GM18507 (cell line): ENCODE measurements at regions not wholly inside any gene's neighbourhood (a gene's known extent, or its start where the extent isn't known, plus 50 kb on each side); places are given as distances from the start of the nearest gene placed in this dataset.

Source experiments
- DNase-seq: peaks from one replicate; pipeline ENCODE4 v3.0.0; 2011; ENCODE audit warnings: low read depth; ENCODE audit not compliant: insufficient read length; ENCODE audit errors: extremely low spot score
- FAIRE-seq: peaks from 2 replicates; lab custom pipeline; 2011; peaks lifted over from hg19 to GRCh38; lab: Jason Lieb, UNC

DNA sequence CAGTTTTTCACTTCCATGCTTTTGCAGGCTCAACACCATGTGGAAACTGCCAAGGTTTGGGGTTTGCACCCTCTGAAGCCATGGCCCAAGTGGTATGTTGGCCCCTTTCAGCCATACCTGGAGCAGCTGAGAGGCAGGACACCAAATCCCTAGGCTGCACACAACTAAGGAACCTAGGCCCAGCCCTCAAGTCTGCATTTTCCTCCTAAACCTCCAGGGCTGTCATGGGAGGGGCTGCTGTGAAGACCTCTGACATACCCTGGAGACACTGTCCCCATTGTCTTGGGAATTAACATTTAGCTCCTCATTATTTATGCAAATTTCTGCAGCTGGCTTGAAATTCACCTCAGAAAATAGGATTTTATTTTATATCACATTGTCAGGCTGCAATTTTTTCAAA, 856.1 kb downstream of the TECRL start:
- no peak for FAIRE-seq
- no peak for DNase-seq

DNA sequence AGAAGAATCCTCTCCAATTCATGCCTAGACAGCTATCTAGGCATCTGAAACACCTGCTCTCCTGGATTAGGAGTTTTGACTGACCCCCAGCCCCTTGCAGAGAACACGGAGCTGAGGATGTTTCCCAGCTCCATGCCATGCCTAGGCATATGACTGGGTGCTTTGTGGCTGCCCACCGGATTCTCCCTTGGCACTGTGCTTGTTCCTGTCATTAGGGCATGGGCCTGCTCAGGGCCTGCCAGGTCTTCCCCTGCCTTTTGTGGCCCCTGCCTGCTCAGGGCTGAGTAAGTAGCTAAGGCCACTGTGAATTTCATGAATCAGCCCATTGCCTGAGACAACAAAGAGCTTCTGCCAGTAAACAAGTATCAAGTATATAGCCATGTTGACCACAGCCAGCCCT, 867.4 kb downstream of the TECRL start:
- DNase-seq (no peak), FAIRE-seq (no peak)

DNA sequence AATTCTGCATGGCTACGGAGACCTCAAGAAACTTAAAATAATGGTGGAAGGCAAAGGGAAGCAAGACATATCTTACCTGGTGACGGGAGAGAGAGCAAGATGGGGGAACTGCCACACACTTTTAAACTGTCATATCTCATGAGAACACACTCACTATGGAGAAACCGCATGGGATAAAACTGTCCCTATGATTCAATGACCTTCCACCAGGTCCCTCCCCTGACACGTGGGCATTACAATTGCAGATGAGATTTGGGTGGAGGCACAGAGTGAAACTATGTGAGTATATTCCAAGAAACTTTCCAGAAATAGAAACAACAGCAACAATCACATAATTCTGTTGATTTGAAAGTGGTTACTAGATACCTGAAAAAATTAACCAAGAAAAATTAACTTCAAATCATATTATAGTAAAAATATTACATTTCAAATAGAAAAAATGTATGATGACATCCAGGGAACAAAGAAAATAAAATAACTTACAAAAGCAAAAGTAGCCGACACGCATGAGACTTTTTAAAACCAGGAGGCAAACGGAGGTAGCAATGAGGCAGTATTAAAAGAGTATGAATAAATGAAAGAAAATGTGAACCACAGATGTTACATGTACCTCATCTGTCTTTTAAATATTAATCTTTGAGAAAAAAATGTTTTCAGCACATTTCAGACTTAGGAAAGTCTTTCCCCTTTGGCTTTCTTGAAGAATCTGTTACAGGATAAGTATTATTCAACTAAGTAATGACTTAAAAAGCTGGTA, 879.5 kb downstream of the TECRL start:
- FAIRE-seq = no peak

DNA sequence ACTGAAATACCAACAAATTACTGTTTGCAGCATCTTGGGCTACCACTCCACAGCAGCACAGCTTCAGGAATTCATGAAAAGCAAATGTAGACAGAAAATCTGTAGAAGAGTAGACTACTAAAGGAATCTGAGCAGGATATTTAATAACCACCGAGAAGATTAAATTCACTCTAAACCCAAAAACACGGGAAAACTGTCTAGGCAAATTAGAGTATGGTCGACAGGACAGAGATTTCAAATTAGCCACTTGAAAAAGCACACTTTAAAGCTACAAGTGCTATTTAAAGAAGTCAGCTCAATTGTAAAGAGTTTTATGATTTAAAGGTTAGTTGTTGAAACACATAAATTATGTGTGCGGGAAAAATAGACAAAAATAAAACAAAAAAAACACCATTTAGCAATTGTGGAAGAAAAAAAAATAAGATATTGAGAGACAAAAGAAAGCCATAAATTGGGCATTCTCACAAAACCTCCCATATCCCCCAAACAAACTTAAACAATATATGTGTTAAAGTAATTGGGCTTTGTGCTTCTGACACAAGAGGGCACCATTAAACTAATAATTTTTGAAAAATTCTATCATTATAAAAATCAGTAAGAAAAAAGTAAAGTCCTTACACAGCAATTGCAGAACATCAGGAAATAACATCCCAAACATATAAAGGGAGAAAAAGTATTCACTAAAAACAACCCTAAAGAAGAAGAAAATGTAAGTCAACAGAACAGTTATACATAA, 880.8 kb downstream of the TECRL start:
- FAIRE-seq = no peak
- no peak for DNase-seq

More for the DNA sequence above, 879.5 kb downstream of the TECRL start:
- no peak for DNase-seq

DNA sequence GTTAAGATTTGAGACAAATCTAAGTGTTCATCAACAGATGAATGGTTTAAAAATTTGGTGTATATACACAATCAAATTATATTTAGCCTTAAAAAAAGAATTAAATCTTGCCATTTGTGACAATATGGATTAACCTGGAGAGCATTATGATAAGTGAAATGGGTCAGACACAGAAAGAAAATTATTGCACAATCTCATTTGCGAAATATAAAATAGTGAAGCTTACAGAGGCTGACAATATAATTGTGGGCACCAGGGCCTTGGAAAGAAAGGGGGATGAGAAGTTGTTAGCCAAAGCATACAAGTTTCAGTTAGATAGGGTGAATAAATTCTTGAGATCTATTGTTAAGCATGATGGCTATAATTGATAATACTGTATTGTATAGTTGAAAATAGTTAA, 883.0 kb downstream of the TECRL start:
- FAIRE-seq = no peak
- DNase-seq = no peak

DNA sequence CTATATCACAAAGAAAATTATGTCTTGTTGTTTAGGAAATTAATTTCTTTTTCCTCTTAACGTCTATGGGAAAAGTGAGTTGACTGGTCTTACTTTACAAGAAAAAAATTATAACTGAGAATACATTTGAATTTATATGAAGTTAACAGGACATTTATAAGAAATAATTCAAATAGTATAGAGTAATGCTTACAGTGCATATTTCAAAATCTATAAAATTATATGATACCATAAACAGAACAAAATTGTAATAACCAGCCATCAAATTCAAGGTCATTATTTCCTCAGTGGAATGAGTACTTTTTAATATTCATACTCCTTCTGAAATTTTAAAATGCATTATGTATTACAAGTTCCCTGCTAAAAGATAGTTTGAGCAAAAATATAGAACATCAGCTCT, 884.5 kb downstream of the TECRL start:
- FAIRE-seq = no peak

DNA sequence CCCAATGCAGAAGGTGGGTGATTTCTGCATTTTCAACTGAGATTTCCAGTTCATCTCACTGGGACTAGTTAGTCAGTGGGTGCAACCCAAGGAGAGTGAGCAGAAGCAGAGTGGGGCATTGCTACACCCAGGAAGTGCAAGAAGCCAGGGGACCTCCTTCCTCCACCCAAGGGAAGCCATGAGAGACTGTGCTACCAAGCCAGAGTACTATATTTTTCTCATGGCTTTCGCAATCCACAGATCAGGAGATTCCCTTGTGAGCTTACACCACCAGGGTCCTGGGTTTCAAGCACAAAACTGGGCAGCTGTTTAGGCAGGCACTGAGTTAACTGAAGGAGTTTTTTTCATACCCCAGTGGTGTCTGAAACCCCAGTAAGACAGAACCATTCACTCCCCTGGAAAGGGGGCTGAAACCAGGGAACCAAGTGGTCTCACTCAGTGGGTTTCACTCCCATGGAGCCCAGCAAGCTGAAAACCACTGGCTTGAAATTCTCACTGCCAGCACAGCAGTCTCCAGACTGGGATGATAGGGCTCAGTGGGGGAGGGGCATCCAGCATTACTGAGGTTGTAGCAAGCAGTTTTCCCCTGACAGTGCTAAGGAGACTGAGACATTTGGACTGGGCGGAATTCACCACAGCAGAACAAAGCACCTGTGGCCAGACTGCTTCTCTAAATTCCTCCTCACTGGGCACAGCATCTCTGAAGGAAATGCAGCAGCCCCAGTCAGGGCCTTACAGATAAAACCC, 903.4 kb downstream of the TECRL start:
- DNase-seq (no peak), FAIRE-seq (no peak)

More for the DNA sequence above, 884.5 kb downstream of the TECRL start:
- no peak for DNase-seq

DNA sequence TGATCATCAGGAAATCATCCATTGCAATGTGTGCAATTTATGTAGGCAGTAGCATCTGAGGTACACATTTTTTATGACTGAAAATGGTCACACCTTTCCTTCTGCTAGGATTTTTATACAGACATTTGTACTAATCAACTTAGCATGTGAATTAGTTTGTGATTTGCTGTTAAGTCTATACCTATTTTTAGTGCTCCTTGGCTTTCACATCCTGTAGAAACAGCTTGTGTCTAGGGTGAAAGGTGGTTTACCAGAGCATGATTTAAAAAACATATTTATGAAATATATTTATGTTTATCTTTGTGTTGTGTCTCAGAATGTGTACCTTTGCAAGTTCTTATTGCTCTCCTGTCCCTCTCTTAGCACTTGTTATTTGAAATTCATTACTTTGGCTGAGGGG, 916.0 kb downstream of the TECRL start:
- DNase-seq = no peak
- FAIRE-seq = no peak

DNA sequence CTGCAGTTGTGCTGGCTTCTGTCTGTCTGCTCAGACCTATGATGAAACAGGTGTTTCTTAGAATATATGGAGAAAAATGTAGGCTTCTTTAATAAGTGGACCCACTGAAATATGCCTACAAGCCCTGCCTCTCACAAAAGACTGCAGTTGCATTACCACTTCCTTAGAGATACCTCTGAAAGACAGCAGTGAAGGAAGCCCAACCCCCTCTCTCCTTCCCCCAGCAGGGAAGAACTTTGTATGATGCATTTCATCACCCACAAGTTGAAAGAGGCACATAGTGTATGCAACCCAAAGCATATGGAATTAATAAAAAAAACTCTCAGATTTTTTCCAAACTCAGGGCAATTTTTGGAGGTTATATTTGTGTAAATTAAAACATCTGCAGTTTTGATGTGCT, 916.7 kb downstream of the TECRL start:
- FAIRE-seq = no peak
- no peak for DNase-seq

DNA sequence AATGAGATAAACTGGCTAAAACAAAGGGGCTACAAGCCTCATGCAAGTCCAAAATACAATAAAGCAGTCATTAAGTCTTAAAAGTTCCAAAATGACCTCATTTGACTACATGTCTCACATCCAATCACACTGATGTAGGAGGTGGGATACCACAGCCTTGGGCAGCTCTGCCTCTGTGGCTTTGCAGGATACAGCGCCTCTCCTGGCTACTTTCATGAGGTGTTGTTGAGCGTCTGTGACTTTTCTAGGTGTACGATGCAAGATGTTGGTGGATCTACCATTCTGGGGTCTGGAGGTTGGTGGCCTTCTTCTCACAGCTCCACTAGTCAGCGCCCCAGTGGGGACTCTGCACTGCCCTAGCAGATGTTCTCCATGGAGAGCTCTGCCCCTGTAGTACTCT, 944.9 kb downstream of the TECRL start:
- no peak for FAIRE-seq
- no peak for DNase-seq

DNA sequence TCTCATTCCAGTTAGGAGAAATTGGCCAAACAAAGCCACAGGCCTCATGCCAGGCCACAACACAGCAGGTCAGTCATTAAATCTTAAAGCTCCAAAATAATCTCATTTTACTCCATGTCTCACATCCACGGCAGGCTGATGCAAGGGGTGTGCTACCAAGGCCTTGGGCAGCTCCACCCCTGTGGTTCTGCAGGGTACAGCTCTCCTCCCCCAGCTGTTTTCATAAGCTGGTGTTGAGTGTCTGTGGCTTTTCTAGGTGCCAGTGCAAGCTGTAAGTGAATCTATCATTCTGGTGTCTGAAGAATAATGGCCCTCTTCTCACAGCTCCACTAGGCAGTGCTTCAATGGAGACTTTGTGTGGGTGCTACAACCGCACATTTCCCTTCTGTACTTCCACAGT, 949.2 kb downstream of the TECRL start:
- no peak for FAIRE-seq
- no peak for DNase-seq

DNA sequence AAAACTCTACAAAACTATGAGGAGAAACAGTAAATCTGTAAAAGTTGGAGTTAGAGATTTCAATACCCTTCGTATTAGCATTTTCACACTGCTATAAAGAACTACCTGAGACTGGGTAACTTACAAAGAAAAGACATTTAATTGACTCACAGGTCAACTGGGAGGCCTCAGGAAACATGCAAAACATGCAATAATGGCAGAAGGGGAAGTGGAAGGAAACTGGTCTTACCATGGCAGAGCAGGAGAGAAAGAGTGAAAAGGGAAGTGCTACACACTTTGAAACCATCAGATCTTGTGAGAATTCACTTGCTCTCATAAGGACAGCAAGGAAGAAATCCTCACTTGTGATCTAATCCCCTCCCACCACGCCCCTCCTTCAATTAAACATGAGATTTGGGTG, 949.9 kb downstream of the TECRL start:
- FAIRE-seq (no peak), DNase-seq (no peak)

DNA sequence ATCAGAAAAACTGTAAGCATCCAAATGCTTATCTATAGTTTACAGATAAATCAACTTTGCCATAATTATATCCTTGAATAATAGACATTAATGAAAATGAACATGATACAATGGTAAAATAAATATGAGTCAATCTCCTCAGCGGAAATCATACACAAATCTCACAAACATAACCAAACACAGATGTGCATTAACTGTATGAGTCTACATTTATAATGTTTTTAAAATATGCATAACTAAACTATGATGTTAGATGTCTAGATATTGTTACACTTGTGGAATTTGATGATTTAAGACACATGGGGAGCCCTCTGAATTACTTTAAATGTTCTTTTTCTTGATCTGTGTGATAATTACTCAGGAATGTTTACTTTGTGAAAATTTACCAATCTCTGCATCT, 951.2 kb downstream of the TECRL start:
- FAIRE-seq (no peak), DNase-seq (no peak)

DNA sequence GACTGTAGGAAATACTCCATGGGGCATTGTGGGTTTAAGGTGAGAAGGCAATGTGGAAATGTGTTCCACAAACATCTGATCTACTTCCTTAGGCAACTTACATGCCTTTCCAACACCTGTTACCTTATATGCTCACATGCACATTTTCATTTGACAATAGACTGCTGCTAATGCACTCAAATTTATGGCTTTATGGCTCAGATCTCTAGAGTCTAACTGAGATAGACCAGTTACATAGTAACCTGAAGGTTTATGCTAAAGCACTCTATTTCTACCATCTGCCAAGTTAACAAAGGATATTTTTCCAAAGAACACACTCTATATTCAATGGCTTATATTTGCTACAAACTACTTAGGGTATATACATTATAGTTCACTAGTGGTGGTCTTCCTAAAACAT, 969.0 kb downstream of the TECRL start:
- DNase-seq (no peak), FAIRE-seq (no peak)

DNA sequence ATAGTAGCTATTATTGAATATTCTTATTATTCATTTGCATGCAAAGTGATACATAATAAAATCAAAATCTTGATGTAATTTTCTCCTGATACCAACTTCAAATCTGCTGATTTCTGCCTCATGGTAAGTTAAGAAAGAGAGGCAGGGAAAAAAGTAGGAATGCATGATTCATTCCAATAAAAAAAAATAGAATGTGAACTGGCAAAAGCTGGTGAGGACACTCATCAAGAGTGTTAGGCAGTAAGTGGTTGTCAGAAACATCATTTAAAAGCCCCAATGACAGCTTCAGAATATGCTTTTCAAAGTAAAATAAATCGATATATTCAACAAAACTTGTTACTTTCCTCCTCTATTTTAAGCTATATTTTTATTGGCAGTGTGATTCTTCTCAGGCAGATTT, 979.1 kb downstream of the TECRL start:
- no peak for FAIRE-seq

DNA sequence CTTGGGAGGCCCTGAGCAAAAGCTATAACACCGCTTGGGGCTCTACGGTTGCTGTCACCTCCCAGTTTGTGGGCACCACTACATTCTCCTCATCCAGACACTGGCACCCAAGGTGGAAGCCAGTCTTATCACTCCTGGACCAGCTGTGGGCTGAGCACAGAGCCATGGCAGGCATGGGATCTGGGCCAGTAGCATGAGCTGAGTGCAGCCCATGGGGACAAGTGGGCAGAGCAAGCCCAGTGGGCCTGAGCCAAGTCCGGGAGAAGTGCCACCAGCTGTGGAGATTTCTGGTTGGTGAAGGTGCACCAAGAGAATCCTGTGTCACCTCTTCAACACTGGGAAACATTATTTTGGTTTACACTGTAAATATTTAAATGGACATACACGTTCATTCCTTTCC, 1013.0 kb downstream of the TECRL start:
- DNase-seq (no peak), FAIRE-seq (no peak)

More for the DNA sequence above, 979.1 kb downstream of the TECRL start:
- DNase-seq = no peak

DNA sequence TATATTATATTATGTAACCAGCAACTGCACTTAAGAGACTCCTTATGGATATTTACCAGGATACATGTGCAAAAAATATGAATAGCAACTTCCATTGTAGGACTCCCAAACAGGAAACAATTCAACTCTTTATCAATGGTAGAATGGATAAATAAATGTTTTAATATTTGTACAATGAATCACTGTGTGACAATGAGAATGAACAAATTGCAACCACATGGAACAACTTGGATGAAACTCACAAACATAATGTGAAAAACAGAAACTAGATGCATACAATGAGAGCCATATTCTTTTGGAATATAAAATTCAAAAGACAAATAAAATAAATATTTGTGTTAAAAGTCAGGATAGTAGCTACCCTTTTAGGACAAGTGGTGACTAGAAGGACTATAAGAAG, 1015.7 kb downstream of the TECRL start:
- FAIRE-seq (no peak), DNase-seq (no peak)

DNA sequence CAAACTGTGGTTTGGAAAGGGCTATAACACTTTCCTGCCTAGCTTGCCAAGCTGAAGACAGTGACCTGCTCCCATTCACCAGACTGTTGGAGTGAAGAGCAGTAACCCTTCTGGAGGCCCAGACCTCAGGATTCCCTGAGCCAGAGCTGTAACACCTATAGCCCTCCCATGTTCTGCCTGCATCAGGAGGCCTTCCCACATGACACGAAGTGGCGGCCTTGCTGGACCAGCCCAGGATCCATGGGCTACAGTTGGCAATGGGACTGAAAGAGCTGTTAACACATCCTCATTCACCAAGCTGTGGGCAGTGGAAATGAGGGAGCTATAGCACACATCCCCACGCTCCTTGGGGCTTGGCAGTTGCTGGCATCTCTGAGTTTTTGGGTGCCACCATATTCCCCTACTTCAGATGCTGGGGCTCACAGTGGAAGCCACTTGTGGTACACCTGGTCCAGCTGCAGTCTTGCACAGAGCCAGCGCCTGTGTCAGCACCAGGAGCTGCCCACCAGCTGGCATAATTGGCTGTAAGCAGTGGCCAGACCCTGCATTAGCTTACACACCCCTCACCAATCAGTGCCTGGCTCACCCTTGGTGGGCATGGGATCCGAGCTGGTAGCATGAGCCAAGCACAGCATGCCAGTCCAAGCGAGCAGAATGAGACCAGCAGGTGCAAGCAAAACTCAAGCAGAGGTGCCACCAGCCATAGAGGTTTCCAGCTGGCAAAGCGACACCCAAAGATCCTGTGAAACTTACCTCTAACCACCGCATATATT, 1029.3 kb downstream of the TECRL start:
- FAIRE-seq = no peak
- no peak for DNase-seq

DNA sequence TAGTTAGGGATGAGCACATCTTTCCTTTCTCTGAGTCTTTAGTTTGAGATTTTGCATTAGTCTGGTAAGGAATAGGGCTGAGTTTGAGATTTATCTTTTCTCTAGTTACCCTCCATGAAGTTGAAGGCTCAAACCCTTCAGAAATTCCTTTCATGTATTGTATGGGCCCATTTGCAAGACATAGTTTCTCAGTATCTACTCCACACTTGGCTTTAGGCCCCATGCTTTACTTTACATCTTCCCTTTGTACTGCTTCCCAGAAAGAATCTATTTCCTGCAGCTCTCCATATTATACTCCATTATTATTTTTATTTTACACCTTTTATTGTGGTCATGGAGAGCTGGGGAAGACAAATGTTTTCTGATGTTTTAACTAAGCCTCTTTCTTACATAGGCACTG, 1038.2 kb downstream of the TECRL start:
- FAIRE-seq (no peak), DNase-seq (no peak)

DNA sequence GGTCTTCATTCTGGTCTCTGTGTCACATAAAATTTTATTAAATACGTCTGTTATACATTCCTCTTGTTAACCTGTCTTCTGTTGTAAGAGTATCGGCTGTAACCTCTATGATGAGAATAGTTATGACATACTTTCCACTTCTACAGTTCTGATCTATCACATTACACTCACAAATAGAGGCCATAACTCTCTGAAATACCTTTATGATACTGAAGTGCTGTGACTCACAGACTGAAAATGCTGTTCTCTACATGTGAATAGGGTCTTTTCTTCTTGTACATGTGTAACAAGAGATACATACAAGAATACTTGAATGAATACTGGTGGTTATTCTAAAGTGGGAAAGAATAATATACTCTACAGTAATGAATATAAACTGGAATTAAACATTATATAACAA, 1047.6 kb downstream of the TECRL start:
- FAIRE-seq (no peak), DNase-seq (no peak)
